GM12878 (cell line): ENCODE measurements at regions not wholly inside any gene's neighbourhood (a gene's known extent, or its start where the extent isn't known, plus 50 kb on each side); places are given as distances from the start of the nearest gene placed in this dataset.

ENCODE experiments used
- ATAC-seq: fragments of 200-7000 bp; cut with Tn5 transposase; 3 replicates; pipeline ENCODE4 v1.9.1; 2020; ENCODE audit warnings: mild to moderate bottlenecking, moderate library complexity
- BruUV-seq: library from RNA; stranded (reverse); fragments of 400-500 nt; replicated peaks from 2 replicates; lab custom pipeline; 2021; lab: Mats Ljungman, UMichigan
- CTCF ChIA-PET: fragments of 300-600 bp; sonication (Branson Sonifier 250); formaldehyde crosslinking; extraction: SDS; loops from one replicate; lab custom pipeline; 2021; ENCODE audit warnings: inconsistent platforms; lab: Yijun Ruan, JAX
- POLR2A ChIA-PET: fragments of 350-600 bp; formaldehyde crosslinking; extraction: SDS; loops from one replicate; lab custom pipeline; 2021; ENCODE audit warnings: inconsistent platforms; lab: Charles Lee
- RAD21 ChIA-PET: fragments of 300-600 bp; sonication (Branson Sonifier 250); formaldehyde crosslinking; loops from one replicate; lab custom pipeline; 2023; ENCODE audit warnings: antibody characterized with exemption; ENCODE audit not compliant: unreplicated experiment; lab: Charles Lee
- SMC1A ChIA-PET: fragments of 300-600 bp; sonication (Branson Sonifier 250); formaldehyde crosslinking; loops from one replicate; lab custom pipeline; 2023; ENCODE audit not compliant: unreplicated experiment, uncharacterized antibody; lab: Charles Lee
- DNase-seq: peaks from one replicate; pipeline ENCODE4 v3.0.0-alpha.2; 2011; ENCODE audit warnings: low read depth, low spot score
- FAIRE-seq: peaks from 3 replicates; lab custom pipeline; 2011; peaks lifted over from hg19 to GRCh38; lab: Jason Lieb, UNC
- H2AFZ ChIP-seq: 2 replicates; pipeline ENCODE4 v1.6.0; 2011; ENCODE audit warnings: low read depth, low read length, control low read depth; ENCODE audit not compliant: control insufficient read depth
- H3K27ac ChIP-seq: 2 replicates; pipeline ENCODE4 v1.5.1; 2011; ENCODE audit warnings: control low read depth; ENCODE audit not compliant: control insufficient read depth, insufficient read depth
- H3K27me3 ChIP-seq, 2 experiments: replicated peaks in 1 of 2; 2 replicates each; pipeline versions ENCODE4 v1.6.0 to v1.6.1; 2011; ENCODE audit warnings: low read length in 1 of 2; ENCODE audit not compliant: control insufficient read depth in 2 of 2, insufficient read depth in 2 of 2
- H3K36me3 ChIP-seq, 2 experiments: 2 replicates each; pipeline ENCODE4 v1.5.1; 2011; ENCODE audit warnings: low read length in 1 of 2; ENCODE audit not compliant: control insufficient read depth in 2 of 2, insufficient read depth in 2 of 2
- H3K4me1 ChIP-seq: 2 replicates; pipeline ENCODE4 v1.6.1; 2011; ENCODE audit warnings: mild to moderate bottlenecking, low read length, moderate library complexity, mixed read lengths; ENCODE audit not compliant: control insufficient read depth, insufficient read depth
- H3K4me2 ChIP-seq: 2 replicates; pipeline ENCODE4 v1.6.0; 2011; ENCODE audit warnings: control low read depth; ENCODE audit not compliant: control insufficient read depth, insufficient read depth
- H3K4me3 ChIP-seq: fragments of 200-600 bp; sonication (generic); 2 replicates; pipeline ENCODE4 v1.5.1; 2016
- H3K79me2 ChIP-seq: 2 replicates; pipeline ENCODE4 v1.6.0; 2011; ENCODE audit warnings: low read length; ENCODE audit not compliant: control insufficient read depth, insufficient read depth
- H3K9ac ChIP-seq: 2 replicates; pipeline ENCODE4 v1.8.0; 2011; ENCODE audit warnings: low read length, control low read depth, mixed read lengths; ENCODE audit not compliant: control insufficient read depth, insufficient read depth
- H3K9me3 ChIP-seq: replicated peaks from 3 replicates; pipeline ENCODE4 v1.5.1; 2011; ENCODE audit warnings: mild to moderate bottlenecking, low read length; ENCODE audit not compliant: control insufficient read depth, insufficient read depth
- H4K20me1 ChIP-seq: 2 replicates; pipeline ENCODE4 v1.6.0; 2011; ENCODE audit not compliant: control insufficient read depth, insufficient read depth
- ATF3 ChIP-seq: IDR thresholded peaks from 2 replicates; pipeline ENCODE4 v1.6.1; 2011; ENCODE audit warnings: low read depth, mild to moderate bottlenecking, low read length, moderate library complexity, borderline replicate concordance; ENCODE audit errors: extremely low read depth
- CBFB ChIP-seq: IDR thresholded peaks from 2 replicates; pipeline ENCODE4 v1.6.1; 2016; ENCODE audit warnings: antibody characterized with exemption, low read depth
- CBX3 ChIP-seq: fragments of 200-600 bp; sonication (generic); IDR thresholded peaks from 2 replicates; pipeline ENCODE4 v1.6.1; 2016; ENCODE audit warnings: low read depth, borderline replicate concordance
- EP300 ChIP-seq, 2 experiments: fragments of 150-350 bp in 1 of 2; IDR thresholded peaks; 2 replicates each; pipeline ENCODE4 v1.6.1; 2011 to 2012; ENCODE audit warnings: low read depth in 2 of 2, low read length in 2 of 2, borderline replicate concordance in 1 of 2, improper control_type of control experiment in 1 of 2, inconsistent platforms in 1 of 2; ENCODE audit not compliant: control insufficient read depth in 1 of 2
- ETV6 ChIP-seq, 2 experiments: fragments of 450-650 bp in 1 of 2; IDR thresholded peaks in 1 of 2; conservative IDR thresholded peaks in 1 of 2; 2 replicates each; pipeline ENCODE4 v1.6.1; 2014; ENCODE audit warnings: antibody characterized with exemption in 1 of 2, borderline replicate concordance in 1 of 2, low read depth in 1 of 2, mild to moderate bottlenecking in 1 of 2, moderate library complexity in 1 of 2
- KAT2A ChIP-seq: conservative IDR thresholded peaks from 2 replicates; pipeline ENCODE4 v1.6.1; 2011; ENCODE audit warnings: low read depth, low read length; ENCODE audit not compliant: control insufficient read depth
- MEF2B ChIP-seq: fragments of 450-650 bp; IDR thresholded peaks from 2 replicates; pipeline ENCODE4 v1.6.1; 2018; ENCODE audit warnings: mild to moderate bottlenecking, moderate library complexity; ENCODE audit not compliant: partially characterized antibody, poor library complexity, severe bottlenecking
- RAD21 ChIP-seq: IDR thresholded peaks from 2 replicates; pipeline ENCODE4 v1.6.1; 2011; ENCODE audit warnings: mild to moderate bottlenecking, low read depth, low read length, moderate library complexity; ENCODE audit not compliant: insufficient read depth
- RCOR1 ChIP-seq: conservative IDR thresholded peaks from 2 replicates; pipeline ENCODE4 v1.6.1; 2012; ENCODE audit warnings: low read depth, low read length, improper control_type of control experiment
- ZNF217 ChIP-seq: fragments of 450-650 bp; IDR thresholded peaks from 2 replicates; pipeline ENCODE4 v1.6.1; 2017; ENCODE audit warnings: antibody characterized with exemption, mild to moderate bottlenecking
- ZNF24 ChIP-seq: fragments of 450-650 bp; IDR thresholded peaks from 2 replicates; pipeline ENCODE4 v1.6.1; 2017; ENCODE audit warnings: antibody characterized with exemption, mild to moderate bottlenecking
- ZNF687 ChIP-seq: fragments of 450-650 bp; IDR thresholded peaks from 2 replicates; pipeline ENCODE4 v1.6.1; 2017; ENCODE audit warnings: mild to moderate bottlenecking, moderate library complexity
- ZSCAN29 ChIP-seq: fragments of 450-650 bp; IDR thresholded peaks from 2 replicates; pipeline ENCODE4 v1.6.1; 2017; ENCODE audit warnings: mild to moderate bottlenecking, moderate library complexity
- WGBS: methylation state at CpG from one replicate; pipeline ENCODE4 v1.1.6; 2016; ENCODE audit warnings: low lambda C conversion rate; ENCODE audit not compliant: insufficient replicate concordance, insufficient coverage; ENCODE audit errors: missing lambda C conversion rate; 5-methylcytosine and 5-hydroxymethylcytosine counted together
- in situ Hi-C: fragments of 300-500 bp; cut with MboI; formaldehyde crosslinking; loops from 9 replicates; pipeline ENCODE4 v1.14.3; 2018; ENCODE audit warnings: mixed read lengths
- intact Hi-C: fragments of 100-400 bp; cut with micrococcal nuclease; formaldehyde crosslinking; loops from one replicate; pipeline ENCODE4 v1.14.2; 2022; ENCODE audit not compliant: unreplicated experiment

- Histone ChIP-seq H3K9me3 (no peaks in the 10 kb centered on the region), H3K36me3 (no peaks in the 10 kb centered on the region), H3K4me2 (no peak overlapping the region), H2AFZ (no peak overlapping the region), H4K20me1 (no peaks in the 10 kb centered on the region), H3K79me2 (no peaks in the 10 kb centered on the region), H3K4me3 (no peak overlapping the region), H3K27ac (no peak overlapping the region), H3K27me3 (no peaks in the 10 kb centered on the region), H3K4me1 (no peaks in the 10 kb centered on the region), H3K9ac (no peak overlapping the region)
- BruUV-seq = no TSS peak
- in situ Hi-C loops (no loop called here), intact Hi-C loops (no loop called here)
- CTCF ChIA-PET = interaction anchor here (0.5 to 1.5 kb wide), 4 partner anchors 12 to 438 kb away, joined by 3 to 4 read pairs (median 3); no protein-coding TSS in a partner anchor
- ATAC-seq (no peak), FAIRE-seq (no peak), DNase-seq (no peak)
- POLR2A ChIA-PET = no interaction called here
- WGBS = 0% methylated on average over 1 of the region's 1 CpG
- SMC1A ChIA-PET = no interaction called here
- RAD21 ChIA-PET = no interaction called here
- no peak for TF ChIP-seq ETV6 (conservative IDR thresholded peaks at IDR 0.05 in 1 of 2, IDR thresholded peaks at IDR 0.05 in 1 of 2; ENCODE audit: borderline replicate concordance in 1 of 2, low read depth in 1 of 2)
- no peak for TF ChIP-seq CBX3
- no peak for TF ChIP-seq ZNF217
- no peak for TF ChIP-seq ZNF24
- TF ChIP-seq ATF3 = no peak
These were observed 365.1 kb upstream of the NFE2L3 start for GRCh38 chr7:25786936-25787335.

- Histone ChIP-seq H3K79me2 (no peaks in the 10 kb centered on the region), H3K4me2 (no peak overlapping the region), H2AFZ (no peak overlapping the region), H3K27me3 (no peaks in the 10 kb centered on the region), H3K36me3 (no peaks in the 10 kb centered on the region), H3K9me3 (no peaks in the 10 kb centered on the region), H3K4me1 (no peaks in the 10 kb centered on the region), H3K4me3 (no peak overlapping the region), H3K27ac (no peak overlapping the region), H4K20me1 (no peaks in the 10 kb centered on the region), H3K9ac (no peak overlapping the region)
- in situ Hi-C loops (no loop called here), intact Hi-C loops (no loop called here)
- BruUV-seq = no TSS peak
- no peak for FAIRE-seq
- ChIA-PET SMC1A (no interaction called here), RAD21 (no interaction called here), CTCF (interaction anchor here (0.6 to 1.5 kb wide), 2 partner anchors 13 to 438 kb away, joined by 3 to 4 read pairs; no protein-coding TSS in a partner anchor), POLR2A (no interaction called here)
- 6% methylated on average over 1 of the region's 1 CpG for WGBS
- no peak for ATAC-seq
- DNase-seq = no peak
- TF ChIP-seq EP300 (IDR thresholded peaks at IDR 0.05; ENCODE audit: borderline replicate concordance in 1 of 2, control insufficient read depth in 1 of 2, low read depth in 2 of 2, low read length in 2 of 2) (no peak), RAD21 (no peak), MEF2B (no peak), KAT2A (no peak), RCOR1 (no peak), CBFB (no peak), ZSCAN29 (no peak), ZNF687 (no peak)
These were observed 364.7 kb upstream of the NFE2L3 start for GRCh38 chr7:25787336-25787735.
